HEK293 (cell line): ENCODE measurements at regions not wholly inside any gene's neighbourhood (a gene's known extent, or its start where the extent isn't known, plus 50 kb on each side); places are given as distances from the start of the nearest gene placed in this dataset.

Experiments used
- CTCF ChIA-PET: fragments of 350-600 bp; formaldehyde crosslinking; extraction: SDS; loops from one replicate; lab custom pipeline; 2021; ENCODE audit warnings: antibody characterized with exemption; lab: Yijun Ruan, JAX
- POLR2A ChIA-PET: fragments of 300-600 bp; formaldehyde crosslinking; extraction: SDS; loops from one replicate; lab custom pipeline; 2020; ENCODE audit warnings: antibody characterized with exemption, inconsistent platforms; lab: Yijun Ruan, JAX
- H3K27ac ChIP-seq: fragments of 200-500 bp; sonication (Bioruptor generic); 2 replicates; pipeline ENCODE4 v1.5.1; 2014; ENCODE audit warnings: low read depth, low read length, control low read depth, inconsistent platforms; ENCODE audit errors: extremely low read depth
- H3K36me3 ChIP-seq, 2 experiments: fragments of 200-500 bp in 1 of 2; sonication (Bioruptor generic) in 1 of 2; 1 replicate in 1 of 2; 2 replicates in 1 of 2; pipeline ENCODE4 v1.5.1; 2014 to 2017; ENCODE audit warnings: inconsistent platforms in 2 of 2, low read length in 2 of 2; ENCODE audit not compliant: control insufficient read depth in 2 of 2, insufficient read depth in 1 of 2
- H3K4me1 ChIP-seq: fragments of 200-500 bp; sonication (Bioruptor generic); 2 replicates; pipeline ENCODE4 v1.5.1; 2014; ENCODE audit warnings: mild to moderate bottlenecking, low read length, inconsistent platforms; ENCODE audit not compliant: control insufficient read depth, insufficient read depth
- H3K4me3 ChIP-seq: 2 replicates; pipeline ENCODE4 v1.5.1; 2011; ENCODE audit warnings: low read depth, mild to moderate bottlenecking, control low read depth, low read length, moderate library complexity
- H3K9me3 ChIP-seq: fragments of 200-500 bp; sonication (Bioruptor generic); 2 replicates; pipeline ENCODE4 v1.5.1; 2014; ENCODE audit warnings: low read depth, low read length, inconsistent platforms; ENCODE audit not compliant: control insufficient read depth, insufficient read depth
- BCL6B ChIP-seq: fragments of 450-650 bp; formaldehyde crosslinking; IDR thresholded peaks from 2 replicates; pipeline ENCODE4 v1.5.1; 2017; ENCODE audit warnings: missing biosample characterization, missing genetic modification characterization
- RBAK ChIP-seq: fragments of 450-650 bp; formaldehyde crosslinking; IDR thresholded peaks from 2 replicates; pipeline ENCODE4 v1.5.1; 2016; ENCODE audit warnings: missing biosample characterization, missing genetic modification characterization
- SCRT1 ChIP-seq: fragments of 450-650 bp; formaldehyde crosslinking; IDR thresholded peaks from 2 replicates; pipeline ENCODE4 v1.5.1; 2016; ENCODE audit warnings: missing biosample characterization, missing genetic modification characterization, borderline replicate concordance
- ZBTB10 ChIP-seq: fragments of 450-650 bp; formaldehyde crosslinking; IDR thresholded peaks from 2 replicates; pipeline ENCODE4 v1.5.1; 2016; ENCODE audit warnings: missing biosample characterization, missing genetic modification characterization
- ZBTB20 ChIP-seq: fragments of 450-650 bp; formaldehyde crosslinking; IDR thresholded peaks from 2 replicates; pipeline ENCODE4 v1.5.1; 2016; ENCODE audit warnings: missing biosample characterization, missing genetic modification characterization
- ZNF140 ChIP-seq: fragments of 450-650 bp; formaldehyde crosslinking; IDR thresholded peaks from 2 replicates; pipeline ENCODE4 v1.5.1; 2016; ENCODE audit warnings: missing biosample characterization, missing genetic modification characterization
- ZNF155 ChIP-seq: fragments of 450-650 bp; formaldehyde crosslinking; IDR thresholded peaks from 2 replicates; pipeline ENCODE4 v1.5.1; 2016; ENCODE audit warnings: missing biosample characterization, missing genetic modification characterization
- ZNF26 ChIP-seq: fragments of 450-650 bp; formaldehyde crosslinking; IDR thresholded peaks from 2 replicates; pipeline ENCODE4 v1.5.1; 2016; ENCODE audit warnings: missing biosample characterization, missing genetic modification characterization
- ZNF280D ChIP-seq: fragments of 450-650 bp; formaldehyde crosslinking; IDR thresholded peaks from 2 replicates; pipeline ENCODE4 v1.5.1; 2016; ENCODE audit warnings: missing biosample characterization, missing genetic modification characterization
- ZNF48 ChIP-seq: fragments of 450-650 bp; formaldehyde crosslinking; IDR thresholded peaks from 2 replicates; pipeline ENCODE4 v1.5.1; 2016; ENCODE audit warnings: missing biosample characterization, missing genetic modification characterization
- ZNF529 ChIP-seq: fragments of 450-650 bp; formaldehyde crosslinking; IDR thresholded peaks from 2 replicates; pipeline ENCODE4 v1.5.1; 2017; ENCODE audit warnings: missing genetic modification characterization, missing biosample characterization; ENCODE audit not compliant: insufficient replicate concordance
- ZNF530 ChIP-seq: fragments of 450-650 bp; formaldehyde crosslinking; IDR thresholded peaks from 2 replicates; pipeline ENCODE4 v1.5.1; 2016; ENCODE audit warnings: low read depth, missing biosample characterization, missing genetic modification characterization
- ZNF654 ChIP-seq: fragments of 450-650 bp; formaldehyde crosslinking; IDR thresholded peaks from 2 replicates; pipeline ENCODE4 v1.5.1; 2016; ENCODE audit warnings: low read depth, missing biosample characterization, missing genetic modification characterization
- ZNF670 ChIP-seq: fragments of 450-650 bp; formaldehyde crosslinking; IDR thresholded peaks from 2 replicates; pipeline ENCODE4 v1.5.1; 2016; ENCODE audit warnings: missing biosample characterization, missing genetic modification characterization, low read depth
- ZNF704 ChIP-seq: fragments of 450-650 bp; formaldehyde crosslinking; IDR thresholded peaks from 2 replicates; pipeline ENCODE4 v1.5.1; 2016; ENCODE audit warnings: missing biosample characterization, missing genetic modification characterization
- ZNF707 ChIP-seq: fragments of 450-650 bp; formaldehyde crosslinking; IDR thresholded peaks from 2 replicates; pipeline ENCODE4 v1.5.1; 2016; ENCODE audit warnings: missing biosample characterization, missing genetic modification characterization
- ZNF777 ChIP-seq: fragments of 450-650 bp; formaldehyde crosslinking; IDR thresholded peaks from 2 replicates; pipeline ENCODE4 v1.5.1; 2017; ENCODE audit warnings: missing biosample characterization, missing genetic modification characterization, borderline replicate concordance
- ZSCAN18 ChIP-seq: fragments of 450-650 bp; formaldehyde crosslinking; IDR thresholded peaks from 2 replicates; pipeline ENCODE4 v1.5.1; 2016; ENCODE audit warnings: missing biosample characterization, missing genetic modification characterization
- ZSCAN4 ChIP-seq: fragments of 450-650 bp; formaldehyde crosslinking; IDR thresholded peaks from 2 replicates; pipeline ENCODE4 v1.5.1; 2017; ENCODE audit warnings: missing biosample characterization, missing genetic modification characterization
- ZXDB ChIP-seq: fragments of 450-650 bp; formaldehyde crosslinking; IDR thresholded peaks from 2 replicates; pipeline ENCODE4 v1.5.1; 2016; ENCODE audit warnings: missing biosample characterization, missing genetic modification characterization

GRCh38 chr16:65782611-65783600, 583.6 kb upstream of the CDH5 start:
- POLR2A ChIA-PET: no interaction called here
- no peak for TF ChIP-seq ZNF704 (tag by site-specific recombination)
- no peak for TF ChIP-seq RBAK (tag by site-specific recombination)
- no peak for TF ChIP-seq ZNF530 (tag by site-specific recombination)
- TF ChIP-seq ZNF26: no peak
- TF ChIP-seq ZSCAN4 (tag by site-specific recombination): no peak
- TF ChIP-seq ZBTB10 (tag by site-specific recombination): no peak
- Histone ChIP-seq H3K27ac (no peak overlapping the region), H3K4me3 (no peak overlapping the region), H3K9me3 (no peaks in the 10 kb centered on the region), H3K4me1 (no peaks in the 10 kb centered on the region), H3K36me3 (no peaks in the 10 kb centered on the region)
- CTCF ChIA-PET: no interaction called here

GRCh38 chr16:65781855-65782254, 584.6 kb upstream of the CDH5 start:
- CTCF ChIA-PET: no interaction called here
- no peaks in the 10 kb centered on the region for H3K4me1 ChIP-seq
- no peak overlapping the region for H3K4me3 ChIP-seq
- no peak for TF ChIP-seq ZXDB
- TF ChIP-seq ZBTB20 (tag by site-specific recombination): no peak
- no peak for TF ChIP-seq SCRT1
- TF ChIP-seq ZNF280D (tag by site-specific recombination): no peak
- TF ChIP-seq ZNF670: no peak
- TF ChIP-seq ZSCAN18 (tag by site-specific recombination): no peak
- TF ChIP-seq ZNF140 (tag by site-specific recombination): no peak
- TF ChIP-seq ZNF654 (tag by site-specific recombination): no peak
- no peak for TF ChIP-seq ZNF155
- no peak for TF ChIP-seq ZNF48 (tag by site-specific recombination)
- TF ChIP-seq ZNF529 (tag by site-specific recombination): no peak
- TF ChIP-seq ZNF707 (tag by site-specific recombination): no peak
- TF ChIP-seq BCL6B (tag by site-specific recombination): no peak
- no peak for TF ChIP-seq ZNF777 (tag by site-specific recombination)
- POLR2A ChIA-PET: no interaction called here
- no peaks in the 10 kb centered on the region for H3K36me3 ChIP-seq
- no peaks in the 10 kb centered on the region for H3K9me3 ChIP-seq
- H3K27ac ChIP-seq: no peak overlapping the region
